Endothelial cell of hepatic sinusoid (primary cell): ENCODE measurements at regions not wholly inside any gene's neighbourhood (a gene's known extent, or its start where the extent isn't known, plus 50 kb on each side); places are given as distances from the start of the nearest gene placed in this dataset.

Experiments
- in situ Hi-C: cut with HindIII; loops from 2 replicates; pipeline ENCODE4 v1.10.0; 2017; ENCODE audit warnings: low sequenced_read_pairs

DNA sequence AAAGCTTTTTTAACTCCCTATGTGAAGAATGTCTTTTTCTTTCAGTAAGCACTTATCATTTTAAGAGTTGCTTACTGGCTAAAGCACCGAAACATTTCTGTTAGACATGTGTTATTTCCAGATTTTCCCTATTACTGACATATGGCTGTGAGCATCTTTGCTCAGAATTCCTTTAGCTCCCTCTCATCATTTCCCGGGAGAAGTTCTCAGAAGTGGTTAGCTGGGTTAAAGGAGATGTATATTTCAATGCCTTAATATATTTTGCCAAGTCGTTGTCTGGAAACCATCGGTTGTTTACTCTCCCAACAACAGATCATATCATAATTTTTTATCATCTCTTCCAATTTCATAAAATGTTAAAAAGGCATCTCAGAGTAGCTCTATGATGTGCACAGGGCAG lies 396.5 kb downstream of the OCA2 start:
- in situ Hi-C loops: no loop called here

DNA sequence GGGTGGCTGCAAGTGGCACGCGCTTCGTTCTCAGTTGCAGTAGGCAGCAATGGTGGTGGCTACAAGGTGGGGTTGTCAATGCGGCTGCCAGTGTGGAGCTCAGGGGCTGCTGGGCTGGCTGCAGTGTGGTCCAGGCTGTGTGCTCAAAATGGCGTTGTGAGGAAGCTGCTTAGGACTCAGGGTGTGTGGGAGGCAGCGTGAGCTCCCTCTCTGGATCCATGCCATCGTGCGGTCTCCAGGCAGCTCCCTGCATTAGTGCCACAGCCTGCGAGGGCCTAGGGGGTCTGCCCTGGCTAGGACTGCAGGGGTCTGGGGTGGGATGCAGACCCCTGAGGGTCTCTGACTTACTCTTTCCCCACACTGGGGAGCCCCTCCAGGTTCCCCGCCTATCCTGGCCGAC lies 397.2 kb downstream of the OCA2 start:
- in situ Hi-C loops: no loop called here

DNA sequence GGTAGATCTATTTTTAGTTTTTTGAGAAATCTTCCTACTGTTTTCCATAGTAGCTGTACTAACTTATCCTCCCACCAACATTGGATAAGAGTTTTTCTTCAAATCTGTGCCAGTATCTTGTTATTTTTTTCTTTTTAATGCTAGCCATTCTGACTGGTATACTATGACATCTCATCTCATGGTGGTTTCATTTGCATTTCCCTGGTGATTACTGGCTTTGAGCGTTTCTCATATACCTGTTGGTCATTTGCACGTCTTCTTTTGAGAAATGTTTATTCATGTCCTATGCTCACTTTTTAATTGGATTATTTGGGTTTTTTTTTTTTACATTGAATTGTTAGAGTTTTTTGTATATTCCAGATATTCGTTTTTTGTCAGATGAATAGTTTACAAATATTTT lies 398.1 kb downstream of the OCA2 start:
- in situ Hi-C loops: no loop called here

DNA sequence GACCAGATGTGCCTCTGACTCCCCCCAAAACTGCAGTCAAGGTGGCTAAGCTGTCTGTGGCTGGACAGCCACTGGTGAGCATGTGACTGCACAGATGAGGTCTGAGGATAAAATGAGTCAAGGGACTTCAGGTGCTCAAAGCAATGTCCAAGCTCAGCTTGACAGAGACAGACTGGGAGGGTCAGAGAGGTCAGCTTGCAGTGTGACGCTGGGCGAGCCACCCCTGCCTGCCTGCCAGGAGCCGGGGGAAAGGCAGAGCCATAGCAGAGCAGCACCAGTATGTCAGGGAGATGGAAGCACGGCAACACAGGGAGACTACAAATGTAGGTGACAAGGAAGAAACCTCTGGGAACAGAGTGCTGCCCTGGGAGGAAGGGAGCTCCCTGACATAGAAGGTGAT lies 399.4 kb downstream of the OCA2 start:
- in situ Hi-C loops: no loop called here

DNA sequence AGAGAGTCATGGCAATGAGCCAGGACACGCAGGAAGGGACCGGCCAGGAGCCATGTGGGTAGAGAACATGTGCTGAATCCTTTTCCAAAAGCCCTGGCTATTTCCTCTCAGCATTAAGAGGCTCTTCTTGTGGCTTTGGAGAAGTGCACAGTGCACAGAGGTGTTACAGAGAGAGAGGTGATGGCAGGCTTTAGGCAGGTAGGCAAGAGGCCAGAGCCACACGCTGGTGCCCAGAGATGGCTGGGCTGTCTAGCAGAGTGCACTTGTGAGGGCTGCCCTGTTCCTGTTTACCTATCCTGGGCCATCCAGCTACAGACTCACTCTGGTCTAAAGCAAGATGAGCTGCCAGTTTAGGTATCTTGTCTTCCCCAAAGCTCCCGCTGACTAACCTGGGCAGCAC lies 402.6 kb downstream of the OCA2 start:
- in situ Hi-C loops: no loop called here

DNA sequence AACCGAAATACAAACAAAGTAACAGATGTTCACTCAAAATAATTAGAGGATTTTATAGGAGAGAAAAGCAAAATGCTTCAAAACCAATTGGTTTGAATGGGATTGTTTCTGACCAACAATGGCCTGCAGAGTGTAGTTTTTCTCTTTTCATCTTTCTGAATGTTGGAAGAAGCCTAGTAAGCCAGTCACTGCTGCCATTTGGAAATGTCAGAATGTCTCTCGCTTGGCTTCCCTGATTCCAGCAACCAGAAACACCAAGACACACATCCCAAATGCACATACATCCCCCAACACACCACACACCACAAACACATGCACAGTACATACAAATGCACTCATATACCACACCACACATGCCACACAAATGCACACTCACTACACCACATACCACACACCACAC lies 403.4 kb downstream of the OCA2 start:
- in situ Hi-C loops: no loop called here

DNA sequence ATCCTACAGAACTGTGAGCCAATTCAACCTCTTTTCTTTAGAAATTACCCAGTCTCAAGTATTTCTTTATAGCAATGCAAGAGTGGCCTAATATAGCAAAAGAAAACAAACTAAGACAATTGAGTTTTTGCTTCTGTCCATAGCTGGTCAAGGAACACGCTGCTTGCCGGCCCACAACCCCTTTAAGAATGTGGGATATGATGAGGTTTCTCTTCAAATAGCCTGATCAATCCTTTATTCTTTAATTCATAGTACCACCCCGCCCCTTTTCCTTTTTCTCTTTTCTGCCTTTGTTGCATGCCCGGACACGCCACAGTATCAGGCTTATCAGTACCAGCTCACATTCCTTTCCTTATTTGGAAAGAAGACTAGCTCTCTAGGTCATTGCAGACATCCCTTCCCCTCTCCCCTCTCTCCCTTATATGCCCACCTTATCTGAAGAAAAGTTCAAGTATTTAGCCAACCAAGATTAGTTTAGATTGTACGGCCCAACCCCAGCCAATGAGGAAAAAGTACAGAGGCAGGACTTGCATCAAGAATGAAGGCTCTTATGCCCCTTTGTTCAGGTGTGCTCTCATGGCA lies 404.5 kb downstream of the OCA2 start:
- in situ Hi-C loops: no loop called here

DNA sequence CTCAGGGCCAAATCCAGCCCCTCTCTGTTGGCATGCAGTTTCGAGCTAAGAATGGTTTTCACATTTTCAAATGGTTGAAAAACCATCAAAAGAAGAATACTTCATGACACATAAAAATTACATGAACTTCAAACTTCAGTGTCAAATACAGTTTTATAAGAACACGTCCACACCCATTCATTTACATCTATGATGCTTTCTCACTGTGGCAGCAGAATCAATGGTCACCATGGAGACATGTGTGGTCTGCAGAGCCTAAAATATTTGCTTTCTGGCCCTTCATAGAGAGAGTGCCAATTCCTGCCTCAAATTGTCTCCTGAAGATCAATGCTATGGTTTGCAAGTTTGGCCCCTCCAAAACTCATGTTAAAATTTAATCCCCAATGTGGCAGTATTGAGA lies 405.8 kb downstream of the OCA2 start:
- in situ Hi-C loops: no loop called here

DNA sequence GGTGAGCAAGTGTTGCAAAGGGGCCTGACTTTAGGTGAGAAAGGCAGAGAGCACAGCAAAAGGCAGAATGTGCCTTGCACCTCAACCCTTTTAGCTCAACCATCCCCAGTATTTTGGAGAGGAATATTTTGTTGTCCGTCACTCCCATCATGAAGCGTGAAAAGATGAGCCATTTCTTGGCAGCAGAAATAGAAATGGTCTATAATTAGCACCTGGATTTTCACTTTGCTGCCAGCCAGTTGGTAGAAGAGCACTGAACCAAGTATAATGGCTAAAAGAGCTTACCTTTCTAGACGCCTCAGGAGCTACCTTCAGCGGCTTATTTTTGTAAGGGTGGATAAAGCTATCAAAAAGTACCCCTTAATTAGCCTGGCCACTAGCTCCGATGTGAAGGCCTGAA lies 406.7 kb downstream of the OCA2 start:
- in situ Hi-C loops: no loop called here

DNA sequence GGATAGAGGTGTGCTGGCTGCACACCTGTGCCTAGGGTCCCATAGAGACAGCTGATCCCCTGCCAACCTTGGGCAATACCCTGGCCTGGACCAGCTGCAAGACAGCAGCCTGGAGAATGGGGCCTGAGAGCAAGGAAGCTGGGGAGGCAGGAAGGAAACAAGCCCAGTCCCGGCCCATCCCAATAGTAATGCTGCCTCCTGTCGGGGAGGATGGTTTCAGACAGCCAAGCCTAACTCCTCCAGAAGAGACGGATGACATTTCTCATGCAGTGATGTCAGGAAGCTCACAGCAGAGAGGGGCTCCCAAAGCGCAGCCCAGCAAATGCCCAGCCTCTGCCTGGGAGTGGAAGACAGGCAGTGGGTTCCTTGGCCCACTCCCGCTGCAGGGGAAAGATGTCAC lies 408.8 kb downstream of the OCA2 start:
- in situ Hi-C loops: no loop called here

DNA sequence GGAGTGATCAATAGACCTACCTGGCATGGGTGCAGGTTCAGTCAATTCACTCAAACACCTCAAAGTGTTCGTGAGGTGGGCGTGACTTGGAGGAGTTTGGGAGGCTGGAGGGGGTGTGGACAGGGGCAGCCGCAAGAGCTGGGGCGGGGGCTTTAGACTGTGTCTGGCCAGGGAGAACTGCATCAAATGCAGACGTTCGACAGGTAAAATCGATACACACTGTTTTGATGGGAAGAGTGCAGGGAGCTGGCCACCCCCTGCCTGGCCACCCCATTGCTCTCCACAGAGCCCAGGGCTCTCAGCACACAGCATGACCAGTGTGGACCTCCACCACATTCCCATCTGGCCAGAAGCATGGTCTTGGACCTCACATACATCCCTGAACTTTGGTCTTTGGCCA lies 412.1 kb downstream of the OCA2 start:
- in situ Hi-C loops: no loop called here

DNA sequence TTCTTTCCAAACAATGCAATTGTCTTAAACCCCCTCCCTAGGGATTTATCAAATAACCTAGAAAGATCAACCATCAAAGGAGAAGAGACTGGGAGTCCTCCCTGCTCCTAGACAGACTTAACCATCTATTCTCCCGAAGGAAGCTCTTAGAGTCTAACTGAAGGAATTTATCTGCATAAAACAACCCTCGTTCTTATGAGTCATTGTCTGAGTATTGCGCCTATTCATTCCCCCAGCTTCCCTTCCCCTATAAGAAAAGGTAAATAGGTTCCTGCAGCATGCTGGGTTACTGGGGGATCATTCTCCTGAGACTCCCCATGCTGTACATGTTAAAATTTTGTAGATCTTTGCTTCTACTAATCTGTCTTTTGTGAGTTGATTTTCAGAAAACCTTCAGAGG lies 412.7 kb downstream of the OCA2 start:
- in situ Hi-C loops: no loop called here

DNA sequence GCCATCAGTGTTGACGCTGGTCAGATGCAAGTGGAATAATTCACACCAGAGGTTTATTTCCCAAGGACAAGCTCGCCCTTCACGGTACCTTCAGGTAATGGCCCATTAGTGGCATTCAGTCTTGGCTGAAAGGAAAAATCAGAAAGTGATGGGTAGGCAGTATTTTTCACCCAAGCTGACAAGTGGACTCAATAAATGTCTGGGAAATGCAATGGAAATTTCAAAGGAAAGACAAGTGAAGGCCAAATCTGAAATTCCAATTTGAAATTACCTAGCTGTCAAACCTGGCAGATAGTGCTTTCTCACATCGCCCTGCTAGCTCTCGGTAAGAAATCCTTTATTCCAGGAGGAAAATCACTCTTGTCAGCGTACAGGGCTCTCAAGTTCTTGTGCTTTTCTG lies 413.5 kb downstream of the OCA2 start:
- in situ Hi-C loops: no loop called here

DNA sequence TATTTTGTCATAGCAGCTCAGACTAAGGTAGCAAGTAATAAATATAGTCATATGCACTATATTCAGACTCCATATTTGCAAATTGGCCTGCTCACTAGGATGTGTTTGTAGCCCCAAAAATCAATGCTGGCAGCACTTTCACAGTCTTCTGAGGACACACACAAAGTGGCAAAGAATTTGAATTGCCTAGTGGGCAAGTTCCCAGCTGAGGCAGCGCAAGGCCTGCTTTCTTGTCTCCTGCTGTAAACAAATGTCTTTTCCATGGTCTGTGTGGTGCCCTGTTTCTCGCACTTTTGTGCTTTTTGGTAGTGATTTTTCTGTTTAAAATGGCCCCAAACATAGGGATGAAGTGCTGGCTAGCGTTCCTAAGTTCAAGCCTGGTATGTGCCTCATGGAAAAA lies 416.0 kb downstream of the OCA2 start:
- in situ Hi-C loops: no loop called here

DNA sequence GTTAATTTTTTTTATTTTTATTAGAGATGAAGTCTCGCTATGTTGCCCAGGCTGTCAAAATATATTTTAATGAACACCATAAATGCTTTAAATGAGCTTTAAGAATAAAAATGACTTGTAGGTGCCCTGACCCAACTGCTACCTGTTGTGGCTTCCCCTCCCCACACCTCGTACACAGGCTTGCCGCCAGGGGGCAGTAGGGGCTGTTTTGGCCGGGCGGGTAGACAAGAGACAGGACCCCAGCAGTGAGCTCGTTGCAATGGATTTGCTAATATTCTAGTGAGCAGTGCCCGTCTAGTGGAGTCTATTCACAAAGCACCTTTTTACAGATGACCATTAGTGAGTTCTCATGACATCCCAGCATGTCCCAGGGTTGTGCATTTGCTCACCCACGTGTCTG lies 418.1 kb downstream of the OCA2 start:
- in situ Hi-C loops: no loop called here

DNA sequence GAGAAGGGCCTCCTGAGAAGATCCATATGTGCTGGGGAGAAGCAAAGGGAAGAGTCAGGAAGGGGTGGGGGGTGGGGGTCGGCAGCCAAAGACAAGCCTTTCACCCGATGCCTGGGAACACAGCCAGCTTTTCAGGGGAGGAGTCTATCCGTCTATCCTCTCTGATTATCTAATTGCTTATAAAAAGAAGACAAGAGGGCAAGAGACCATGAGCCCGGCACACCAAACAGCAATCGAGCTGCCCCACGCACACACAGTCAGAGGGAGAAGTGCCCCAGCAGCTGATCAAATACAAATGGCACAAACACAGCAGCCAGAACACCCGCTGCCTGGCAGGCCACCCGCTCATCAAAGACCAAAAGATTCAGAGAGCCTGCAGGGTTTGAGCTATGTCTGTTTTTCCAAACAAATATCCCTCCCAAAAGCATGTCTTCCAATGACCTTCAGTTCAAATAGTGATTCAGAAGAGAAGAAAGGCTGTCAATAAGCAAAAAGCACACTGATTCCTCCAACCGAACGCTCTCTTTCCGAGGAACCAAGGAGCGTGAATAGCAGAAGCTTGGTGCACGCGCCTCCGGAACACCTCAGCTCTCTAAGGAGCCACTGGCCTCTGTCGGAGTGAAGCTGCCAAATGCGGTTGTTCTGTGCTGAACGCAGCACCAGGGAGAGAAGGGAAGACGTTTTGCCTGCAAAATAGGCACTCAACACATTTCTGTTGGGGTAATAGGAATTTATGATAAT lies 419.2 kb downstream of the OCA2 start:
- in situ Hi-C loops: no loop called here

DNA sequence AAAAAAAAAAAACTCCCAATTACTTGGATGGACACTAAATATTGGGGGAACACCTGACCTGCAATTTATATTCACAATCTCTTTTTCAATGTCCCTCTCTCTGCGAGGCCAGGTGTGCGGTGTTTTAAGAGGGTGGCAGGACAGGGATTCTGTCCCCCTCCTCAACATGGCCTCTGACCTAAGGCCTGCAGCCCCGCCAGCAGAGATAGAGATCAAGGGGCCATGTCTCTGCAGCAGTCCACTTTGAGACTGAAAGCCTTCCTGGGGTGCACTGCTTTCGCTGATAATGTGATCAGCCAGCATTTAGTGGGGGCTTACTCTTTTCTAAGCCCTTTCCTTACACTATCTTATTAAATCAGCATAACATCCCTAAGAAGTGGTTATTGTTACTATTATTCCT lies 419.9 kb downstream of the OCA2 start:
- in situ Hi-C loops: no loop called here

DNA sequence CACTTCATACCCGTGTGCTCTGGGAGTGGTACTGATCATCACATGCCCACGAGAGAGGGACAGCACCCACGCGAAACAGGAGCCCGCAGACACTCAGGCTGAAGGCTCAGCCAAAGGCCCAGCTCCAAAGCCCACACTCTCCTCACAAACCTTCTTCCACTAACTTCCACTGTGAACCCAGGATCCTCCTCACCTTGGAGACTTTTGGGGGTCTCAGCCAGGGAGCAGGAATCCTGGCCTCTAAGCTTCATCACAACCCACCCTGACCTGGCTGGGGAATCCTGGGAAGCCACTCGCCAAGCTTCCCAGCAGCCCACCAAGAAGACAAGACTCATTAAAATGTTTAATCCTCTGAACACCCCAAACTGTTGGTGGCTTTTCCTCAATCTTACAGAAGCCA lies 421.2 kb downstream of the OCA2 start:
- in situ Hi-C loops: no loop called here

DNA sequence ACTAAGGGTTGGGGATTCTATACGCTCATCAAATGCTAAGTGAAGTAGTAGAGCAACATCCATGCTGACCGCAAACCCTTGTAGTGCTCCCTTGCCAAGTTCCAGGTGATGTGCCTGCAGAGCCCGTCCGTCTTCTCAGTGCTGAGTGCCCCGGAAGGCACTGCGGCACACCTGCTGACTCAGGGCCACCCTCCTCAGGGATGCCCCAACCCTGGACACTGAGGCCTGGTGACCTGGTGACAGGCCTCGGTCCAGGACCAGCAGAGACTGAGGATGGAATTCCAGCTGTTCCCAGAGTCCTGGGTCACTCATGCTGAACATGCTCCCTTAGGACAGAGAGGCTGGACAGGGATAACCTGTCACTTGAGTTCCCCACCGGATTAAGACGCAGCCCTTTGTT lies 422.5 kb downstream of the OCA2 start:
- in situ Hi-C loops: no loop called here

DNA sequence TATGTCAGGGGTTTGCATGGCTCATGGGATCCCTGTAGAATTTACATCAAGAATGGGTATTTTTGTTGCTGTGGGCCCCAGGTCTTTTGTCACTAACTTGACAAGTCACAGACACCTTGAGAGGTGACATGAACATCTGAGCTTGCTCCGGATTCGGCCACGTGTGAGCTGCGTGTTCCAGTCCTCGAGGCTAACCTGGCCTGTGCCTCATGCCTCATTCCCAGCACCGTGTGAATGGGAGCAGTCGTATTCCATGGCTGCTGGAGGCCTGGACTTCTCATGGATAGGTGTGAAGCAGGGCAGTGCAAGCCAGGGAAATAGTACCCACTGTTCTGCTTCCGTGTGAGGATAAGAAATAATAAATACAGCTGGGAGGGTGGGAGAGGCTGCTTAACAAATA lies 423.5 kb downstream of the OCA2 start:
- in situ Hi-C loops: no loop called here

DNA sequence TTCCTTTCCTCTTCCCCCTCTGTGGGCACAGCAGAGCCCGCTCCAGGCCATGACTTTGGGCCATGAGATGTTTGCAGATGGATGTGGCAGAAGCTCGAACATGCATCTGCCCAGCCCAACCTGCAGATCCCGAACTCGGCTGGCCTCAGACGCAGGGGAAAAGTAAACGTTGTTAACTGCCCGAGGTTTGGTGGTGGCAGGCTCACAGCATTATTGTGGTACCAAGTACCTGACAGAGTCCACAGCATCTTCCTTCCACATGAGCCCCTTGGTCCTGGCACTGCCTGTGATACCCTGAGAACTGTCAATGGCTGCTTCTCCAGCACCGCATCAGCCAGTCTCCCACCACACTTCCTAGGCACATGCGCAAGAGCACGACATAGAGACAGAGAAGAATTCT lies 424.3 kb downstream of the OCA2 start:
- in situ Hi-C loops: no loop called here

DNA sequence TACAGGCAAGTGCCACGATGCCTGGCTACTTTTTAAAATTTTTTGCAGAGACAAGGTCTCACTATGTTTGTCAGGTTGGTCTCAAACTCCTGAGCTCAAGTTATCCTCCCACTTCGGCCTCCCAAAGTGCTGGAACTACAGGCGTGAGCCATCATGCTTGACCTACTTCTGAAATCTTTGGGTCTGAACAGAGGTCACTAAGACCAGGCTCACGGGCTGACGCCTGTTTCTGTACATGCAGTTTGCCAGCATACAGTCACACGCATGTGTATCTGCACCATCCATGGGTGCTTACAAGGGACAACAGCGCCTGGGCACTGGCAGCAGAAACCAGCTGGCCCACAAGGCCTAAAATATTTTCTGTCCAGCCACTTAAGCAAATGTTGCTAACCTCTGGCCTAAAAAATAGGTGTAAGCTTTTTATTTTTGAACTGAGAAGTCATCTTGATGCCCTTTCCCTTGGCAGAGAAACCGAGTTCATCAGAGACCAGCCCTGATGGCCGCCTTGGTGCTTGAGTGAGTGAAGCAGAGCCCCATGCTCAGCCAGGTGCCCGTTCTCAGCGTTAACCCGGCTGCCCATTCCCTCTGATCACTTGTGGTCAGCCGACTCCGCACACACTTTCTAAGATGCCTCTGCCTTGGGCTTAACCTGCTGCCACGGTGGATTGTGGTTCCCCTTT lies 425.2 kb downstream of the OCA2 start:
- in situ Hi-C loops: no loop called here

DNA sequence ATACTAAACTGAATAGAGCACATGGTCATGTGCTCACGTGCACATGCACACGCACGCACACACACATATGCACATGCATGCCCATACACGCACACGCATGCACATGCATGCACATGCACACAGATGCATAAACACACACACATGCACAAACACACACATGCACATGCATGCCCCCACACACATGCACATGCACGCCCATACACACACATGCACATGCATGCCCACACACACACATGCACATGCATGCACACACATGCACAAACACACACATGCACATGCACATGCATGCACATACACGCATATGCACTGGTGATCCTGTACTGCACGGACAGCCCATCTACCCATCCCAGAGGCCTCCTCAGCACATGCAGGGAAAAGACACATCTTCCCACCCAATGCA lies 426.6 kb downstream of the OCA2 start:
- in situ Hi-C loops: no loop called here
